Colonic mucosa (tissue), 4 donors: ENCODE measurements at regions not wholly inside any gene's neighbourhood (a gene's known extent, or its start where the extent isn't known, plus 50 kb on each side); places are given as distances from the start of the nearest gene placed in this dataset.

Experiments
- DNase-seq: peaks from one replicate; pipeline ENCODE4 v3.0.0-alpha.2; 2020
- H3K27ac ChIP-seq: fragments of 200-600 bp; one replicate; pipeline ENCODE4 v1.8.0; 2021
- H3K27me3 ChIP-seq: fragments of 200-600 bp; one replicate; pipeline ENCODE4 v1.8.0; 2021
- H3K36me3 ChIP-seq: fragments of 200-600 bp; one replicate; pipeline ENCODE4 v1.8.0; 2021
- H3K4me1 ChIP-seq: fragments of 200-600 bp; one replicate; pipeline ENCODE4 v1.8.0; 2021; ENCODE audit warnings: mild to moderate bottlenecking
- H3K4me3 ChIP-seq: fragments of 200-600 bp; one replicate; pipeline ENCODE4 v1.8.0; 2021
- H3K9ac ChIP-seq, 2 donors: one replicate each; pipeline ENCODE4 v1.7.0; 2013; ENCODE audit warnings: control low read depth in 2 of 2, low read depth in 2 of 2, low read length in 2 of 2
- H3K9me3 ChIP-seq: fragments of 200-600 bp; one replicate; pipeline ENCODE4 v1.8.0; 2021
- intact Hi-C: fragments of 100-400 bp; cut with DNase I; formaldehyde crosslinking; loops from one replicate; pipeline ENCODE4 v1.14.1; 2022
- TF ChIP-seq, protein P1 (sequence below): fragments of 200-600 bp; IDR thresholded peaks from one replicate; pipeline ENCODE4 v1.8.0; 2022; ENCODE audit warnings: antibody characterized with exemption, mild to moderate bottlenecking
- donor health status: healthy.
- donor health status: DM: no; HTN: no; CAD: no.
- donor health status: DM: no; HTN: no; CAD: no.

DNA sequence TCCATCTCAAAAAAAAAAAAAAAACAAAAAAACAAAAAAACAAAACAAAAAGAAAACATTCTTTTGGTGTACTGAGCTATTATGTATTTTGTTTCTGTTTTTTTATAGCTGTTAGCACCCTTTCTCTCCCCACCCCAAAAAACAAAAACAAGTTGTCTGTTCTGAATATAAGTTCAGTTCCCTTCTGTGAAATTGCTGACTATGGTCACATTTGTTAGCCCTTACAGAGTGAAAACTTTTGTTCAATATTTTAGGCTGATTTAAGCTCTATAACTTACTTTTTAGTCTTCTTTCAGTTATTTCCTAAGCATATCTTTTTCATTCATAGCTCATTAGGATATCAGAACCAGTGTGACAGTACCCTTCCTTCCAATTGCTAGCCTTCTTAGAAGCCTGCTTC lies 1056.6 kb upstream of the NCAM2 start:
- no peaks in the 10 kb centered on the region for H3K4me1 ChIP-seq
- H3K9ac ChIP-seq, result no peak overlapping the region
- no peak overlapping the region for H3K4me3 ChIP-seq
- H3K36me3 ChIP-seq, result no peaks in the 10 kb centered on the region
- H3K27ac ChIP-seq, result no peak overlapping the region
- H3K9me3 ChIP-seq, result no peaks in the 10 kb centered on the region
- no peak for DNase-seq
- intact Hi-C loops, result no loop called here
- TF ChIP-seq, protein P1, sequence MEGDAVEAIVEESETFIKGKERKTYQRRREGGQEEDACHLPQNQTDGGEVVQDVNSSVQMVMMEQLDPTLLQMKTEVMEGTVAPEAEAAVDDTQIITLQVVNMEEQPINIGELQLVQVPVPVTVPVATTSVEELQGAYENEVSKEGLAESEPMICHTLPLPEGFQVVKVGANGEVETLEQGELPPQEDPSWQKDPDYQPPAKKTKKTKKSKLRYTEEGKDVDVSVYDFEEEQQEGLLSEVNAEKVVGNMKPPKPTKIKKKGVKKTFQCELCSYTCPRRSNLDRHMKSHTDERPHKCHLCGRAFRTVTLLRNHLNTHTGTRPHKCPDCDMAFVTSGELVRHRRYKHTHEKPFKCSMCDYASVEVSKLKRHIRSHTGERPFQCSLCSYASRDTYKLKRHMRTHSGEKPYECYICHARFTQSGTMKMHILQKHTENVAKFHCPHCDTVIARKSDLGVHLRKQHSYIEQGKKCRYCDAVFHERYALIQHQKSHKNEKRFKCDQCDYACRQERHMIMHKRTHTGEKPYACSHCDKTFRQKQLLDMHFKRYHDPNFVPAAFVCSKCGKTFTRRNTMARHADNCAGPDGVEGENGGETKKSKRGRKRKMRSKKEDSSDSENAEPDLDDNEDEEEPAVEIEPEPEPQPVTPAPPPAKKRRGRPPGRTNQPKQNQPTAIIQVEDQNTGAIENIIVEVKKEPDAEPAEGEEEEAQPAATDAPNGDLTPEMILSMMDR, result no peak
- H3K27me3 ChIP-seq, result no peaks in the 10 kb centered on the region

DNA sequence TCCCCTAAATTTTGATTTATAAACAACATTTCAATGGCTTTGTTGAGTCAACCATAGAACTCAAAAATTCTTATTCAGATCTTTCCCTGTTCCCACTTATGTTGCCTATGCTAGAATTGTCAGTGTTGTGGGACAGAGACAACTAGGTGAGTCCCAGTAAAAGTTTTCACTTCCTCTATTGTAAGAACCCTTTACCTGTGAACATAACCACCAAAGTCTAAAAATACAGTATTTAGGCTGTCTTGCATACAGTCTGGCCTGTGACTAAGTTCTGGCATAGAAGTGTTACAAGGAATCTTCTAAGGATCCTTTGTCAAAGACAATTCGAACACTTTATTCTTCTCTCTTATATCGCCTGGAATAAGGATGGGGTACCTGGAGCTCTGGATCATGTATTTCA lies 1047.9 kb upstream of the NCAM2 start:
- H3K9me3 ChIP-seq, result no peaks in the 10 kb centered on the region
- intact Hi-C loops, result no loop called here
- TF ChIP-seq, protein P1, result no peak
- DNase-seq, result no peak
- no peak overlapping the region for H3K4me3 ChIP-seq
- H3K27ac ChIP-seq, result no peak overlapping the region
- H3K27me3 ChIP-seq, result no peaks in the 10 kb centered on the region
- no peaks in the 10 kb centered on the region for H3K36me3 ChIP-seq
- no peak overlapping the region for H3K9ac ChIP-seq
- H3K4me1 ChIP-seq, result no peaks in the 10 kb centered on the region

GRCh38 chr21:19969156-19969555 lies 1029.1 kb upstream of the NCAM2 start:
- intact Hi-C loops, result no loop called here
- DNase-seq, result no peak
- TF ChIP-seq, protein P1, result no peak
- H3K4me3 ChIP-seq, result no peak overlapping the region
- no peak overlapping the region for H3K27ac ChIP-seq
- no peaks in the 10 kb centered on the region for H3K36me3 ChIP-seq
- no peak overlapping the region for H3K9ac ChIP-seq
- H3K27me3 ChIP-seq, result no peaks in the 10 kb centered on the region
- no peaks in the 10 kb centered on the region for H3K4me1 ChIP-seq
- H3K9me3 ChIP-seq, result no peaks in the 10 kb centered on the region

GRCh38 chr21:19981938-19982337 lies 1016.3 kb upstream of the NCAM2 start:
- Histone ChIP-seq H3K9me3 (no peaks in the 10 kb centered on the region), H3K27ac (no peak overlapping the region), H3K9ac (no peak overlapping the region), H3K4me3 (no peak overlapping the region), H3K36me3 (no peaks in the 10 kb centered on the region), H3K4me1 (no peaks in the 10 kb centered on the region), H3K27me3 (no peaks in the 10 kb centered on the region)
- intact Hi-C loops, result no loop called here
- TF ChIP-seq, protein P1, result no peak
- no peak for DNase-seq

- Histone ChIP-seq H3K4me1 (no peaks in the 10 kb centered on the region), H3K36me3 (no peaks in the 10 kb centered on the region), H3K27ac (no peak overlapping the region), H3K4me3 (no peak overlapping the region), H3K9ac (no peak overlapping the region), H3K9me3 (no peaks in the 10 kb centered on the region), H3K27me3 (no peaks in the 10 kb centered on the region)
- intact Hi-C loops, result no loop called here
- TF ChIP-seq, protein P1, result no peak
- DNase-seq, result no peak
Measured at GRCh38 chr21:19986396-19986795, 1011.8 kb upstream of the NCAM2 start.

DNA sequence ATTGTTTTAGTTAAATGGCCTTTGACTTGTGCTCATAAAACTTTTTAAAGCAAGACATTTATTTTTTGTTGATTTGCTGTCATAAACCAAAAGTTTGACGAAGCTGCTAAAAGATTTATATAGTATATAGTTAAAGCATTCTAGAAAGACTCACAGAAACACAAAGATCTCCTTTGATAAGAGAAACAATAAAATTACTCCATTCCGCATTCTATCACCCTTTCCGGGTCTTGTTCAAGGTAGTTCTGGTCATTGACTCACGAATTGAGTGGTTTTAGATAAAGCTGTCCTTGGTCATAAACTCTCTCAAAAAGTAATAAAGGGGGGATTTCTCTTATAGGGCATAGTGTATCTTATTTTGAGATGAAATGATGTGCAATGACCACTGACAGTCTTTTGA lies 1010.5 kb upstream of the NCAM2 start:
- TF ChIP-seq, protein P1, result no peak
- H3K4me1 ChIP-seq, result no peaks in the 10 kb centered on the region
- intact Hi-C loops, result no loop called here
- H3K4me3 ChIP-seq, result no peak overlapping the region
- no peak overlapping the region for H3K27ac ChIP-seq
- no peaks in the 10 kb centered on the region for H3K36me3 ChIP-seq
- no peak overlapping the region for H3K9ac ChIP-seq
- H3K9me3 ChIP-seq, result no peaks in the 10 kb centered on the region
- no peak for DNase-seq
- no peaks in the 10 kb centered on the region for H3K27me3 ChIP-seq
